GM23248 (cell line): ENCODE measurements at regions not wholly inside any gene's neighbourhood (a gene's known extent, or its start where the extent isn't known, plus 50 kb on each side); places are given as distances from the start of the nearest gene placed in this dataset.
A peak's percentile ranks its signal among the peaks of the same experiment; 100 is the strongest.

Experiments
- DNase-seq: peaks from one replicate; pipeline ENCODE4 v3.0.0-alpha.2; 2015
- H2AFZ ChIP-seq: fragments of 200-600 bp; sonication (generic); 2 replicates; pipeline ENCODE4 v1.6.1; 2016; ENCODE audit warnings: antibody characterized with exemption
- H3F3A ChIP-seq: fragments of 200-600 bp; sonication (generic); 2 replicates; pipeline ENCODE4 v1.6.1; 2016; ENCODE audit warnings: mild to moderate bottlenecking, antibody characterized with exemption, mixed run types; ENCODE audit not compliant: insufficient read depth
- H3K27ac ChIP-seq: fragments of 200-600 bp; sonication (generic); 2 replicates; pipeline ENCODE4 v1.5.1; 2016; ENCODE audit warnings: mild to moderate bottlenecking
- H3K27me3 ChIP-seq: fragments of 200-600 bp; sonication (generic); replicated peaks from 2 replicates; pipeline ENCODE4 v1.6.1; 2016; ENCODE audit warnings: mild to moderate bottlenecking; ENCODE audit not compliant: insufficient read depth
- H3K36me3 ChIP-seq: fragments of 200-600 bp; sonication (generic); 2 replicates; pipeline ENCODE4 v1.6.1; 2016; ENCODE audit warnings: low read depth, mild to moderate bottlenecking
- H3K4me1 ChIP-seq: fragments of 200-600 bp; sonication (generic); 2 replicates; pipeline ENCODE4 v1.6.1; 2016; ENCODE audit warnings: mild to moderate bottlenecking; ENCODE audit not compliant: insufficient read depth
- H3K4me2 ChIP-seq: fragments of 200-600 bp; sonication (generic); one replicate; pipeline ENCODE4 v1.6.1; 2016; ENCODE audit warnings: mild to moderate bottlenecking; ENCODE audit not compliant: unreplicated experiment
- H3K4me3 ChIP-seq: fragments of 200-600 bp; sonication (generic); 2 replicates; pipeline ENCODE4 v1.5.1; 2016; ENCODE audit warnings: mild to moderate bottlenecking
- H3K79me2 ChIP-seq: fragments of 200-600 bp; sonication (generic); 2 replicates; pipeline ENCODE4 v1.6.1; 2016; ENCODE audit warnings: mild to moderate bottlenecking; ENCODE audit not compliant: insufficient read depth
- H3K9ac ChIP-seq: fragments of 200-600 bp; sonication (generic); 2 replicates; pipeline ENCODE4 v1.6.1; 2016; ENCODE audit warnings: mild to moderate bottlenecking
- H3K9me2 ChIP-seq: fragments of 200-600 bp; sonication (generic); 2 replicates; pipeline ENCODE4 v1.6.1; 2016; ENCODE audit warnings: mixed run types, mild to moderate bottlenecking, moderate library complexity; ENCODE audit not compliant: insufficient read depth
- H3K9me3 ChIP-seq: fragments of 200-600 bp; sonication (generic); one replicate; pipeline ENCODE4 v1.6.1; 2017; ENCODE audit warnings: low read depth
- H4K20me1 ChIP-seq: fragments of 200-600 bp; sonication (generic); 2 replicates; pipeline ENCODE4 v1.6.0; 2016; ENCODE audit not compliant: insufficient read depth
- EZH2 ChIP-seq: fragments of 200-600 bp; sonication (generic); IDR thresholded peaks from 2 replicates; pipeline ENCODE4 v1.6.1; 2018; ENCODE audit warnings: antibody characterized with exemption, mild to moderate bottlenecking; ENCODE audit not compliant: insufficient read depth, poor library complexity, severe bottlenecking
- EZH2phosphoT487 ChIP-seq: fragments of 200-600 bp; sonication (generic); IDR thresholded peaks from 2 replicates; pipeline ENCODE4 v1.6.1; 2018; ENCODE audit warnings: antibody characterized with exemption, moderate library complexity, mild to moderate bottlenecking, low read depth; ENCODE audit not compliant: insufficient read depth
- whole genome bisulfite sequencing, 2 experiments: methylation state at CpG; one replicate each; pipeline ENCODE4 v1.1.6; 2015 to 2017; ENCODE audit warnings: low lambda C conversion rate in 2 of 2, low coverage in 1 of 2; ENCODE audit errors: missing lambda C conversion rate in 2 of 2; 5-methylcytosine and 5-hydroxymethylcytosine counted together
- in situ Hi-C: fragments of 300-500 bp; cut with MboI; formaldehyde crosslinking; loops from 2 replicates; pipeline ENCODE4 v1.15.0; 2020

DNA sequence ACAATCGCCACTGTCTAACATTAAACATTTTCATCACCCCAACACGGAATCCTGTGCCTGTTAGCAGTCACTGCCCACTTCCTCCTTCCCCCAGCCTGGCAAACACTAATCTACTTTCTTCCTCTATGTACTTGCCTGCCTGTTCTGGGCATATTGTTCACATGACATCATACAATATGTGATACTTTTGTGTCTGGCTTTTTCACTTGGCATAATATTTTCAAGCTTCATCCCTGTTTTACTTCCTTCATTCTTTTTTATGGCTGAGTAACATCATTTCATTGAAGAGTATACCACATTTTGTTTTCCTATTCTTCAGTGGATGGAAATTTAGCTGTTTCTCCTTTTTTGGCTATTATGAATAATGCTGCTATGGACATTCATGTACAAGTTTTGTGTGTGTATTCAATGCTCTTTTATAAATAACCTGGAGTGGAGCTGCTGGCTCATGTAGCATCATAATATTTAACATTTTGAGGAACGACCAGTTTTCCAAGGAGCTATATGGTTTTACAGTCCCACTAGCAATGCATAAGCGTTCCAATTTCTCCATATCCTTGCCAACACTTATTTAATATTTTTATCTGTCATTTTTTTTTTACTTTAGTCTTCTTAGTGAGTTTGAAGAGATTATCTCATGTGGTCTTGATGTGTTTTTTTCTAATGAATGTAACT is 360.1 kb downstream of the HDGFL1 start:
- WGBS, 2 experiments: 32 to 33% methylated on average over 4 of the region's 4 CpGs

DNA sequence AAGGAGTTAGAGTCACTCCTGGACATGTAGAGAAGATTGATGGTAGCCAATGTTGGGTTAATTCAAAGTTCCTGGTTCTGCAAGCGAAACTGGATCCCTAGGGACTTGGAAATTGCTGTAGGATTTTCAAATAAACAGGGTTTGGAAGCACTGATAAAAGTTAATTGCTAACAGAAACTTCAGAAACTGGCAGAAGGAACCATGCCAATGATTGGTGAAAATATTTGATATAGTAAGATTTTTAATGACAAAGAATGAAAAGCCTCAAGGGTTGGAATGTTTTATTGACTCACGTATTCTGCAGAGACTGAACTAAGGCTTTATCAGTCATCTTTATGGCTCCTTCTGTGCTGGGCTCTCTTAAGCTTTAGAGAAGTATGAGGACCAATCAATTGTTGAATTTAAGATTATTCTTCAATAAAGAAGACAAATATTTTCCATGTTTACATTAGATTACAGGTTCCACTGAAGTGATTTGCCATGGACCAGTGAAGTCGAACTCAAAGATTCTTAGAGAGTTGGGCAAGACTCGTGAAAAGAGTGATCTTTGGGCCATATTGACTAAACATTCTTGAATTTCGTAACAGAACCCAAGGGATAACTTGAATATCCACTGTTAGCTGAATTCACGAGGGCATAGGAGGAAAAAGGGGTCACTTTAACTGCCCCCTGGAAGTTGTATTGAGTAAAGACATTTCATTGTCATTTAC is 371.4 kb downstream of the HDGFL1 start:
- no peaks in the 10 kb centered on the region for H3K36me3 ChIP-seq
- no peak overlapping the region for H3K4me3 ChIP-seq
- 39 to 45% methylated on average over 6 of the region's 6 CpGs for WGBS, 2 experiments
- no peak overlapping the region for H3K9ac ChIP-seq
- TF ChIP-seq EZH2phosphoT487: no peak
- TF ChIP-seq EZH2: no peak
- no peaks in the 10 kb centered on the region for H3K79me2 ChIP-seq
- H3K9me3 ChIP-seq: no peaks in the 10 kb centered on the region
- in situ Hi-C loops: no loop called here
- H2AFZ ChIP-seq: no peak overlapping the region
- no peaks in the 10 kb centered on the region for H3K27me3 ChIP-seq
- no peak overlapping the region for H3K4me2 ChIP-seq
- peak; percentile 9 for DNase-seq
- H4K20me1 ChIP-seq: no peaks in the 10 kb centered on the region
- H3K9me2 ChIP-seq: peaks cover 5% of the 10 kb centered on the region; the same call in 1 of the 2 replicates
- peaks cover 3% of the 10 kb centered on the region; the same call in 1 of the 2 replicates for H3K4me1 ChIP-seq
- no peaks in the 10 kb centered on the region for H3F3A ChIP-seq
- H3K27ac ChIP-seq: no peak overlapping the region

More for the DNA sequence above, 360.1 kb downstream of the HDGFL1 start:
- Histone ChIP-seq H3K9ac (no peak overlapping the region), H3K4me2 (peak overlapping the region; percentile 43), H3K36me3 (no peaks in the 10 kb centered on the region), H3K4me3 (no peak overlapping the region), H3K27ac (no peak overlapping the region), H3K4me1 (peaks cover 19% of the 10 kb centered on the region), H4K20me1 (no peaks in the 10 kb centered on the region), H2AFZ (peak overlapping the region; percentile 69), H3F3A (peaks cover 10% of the 10 kb centered on the region; the same call in 1 of the 2 replicates), H3K9me3 (no peaks in the 10 kb centered on the region), H3K27me3 (no peaks in the 10 kb centered on the region), H3K79me2 (no peaks in the 10 kb centered on the region), H3K9me2 (no peaks in the 10 kb centered on the region)
- in situ Hi-C loops: no loop called here
- TF ChIP-seq EZH2phosphoT487 (no peak), EZH2 (no peak)
- peak; percentile 30 for DNase-seq

DNA sequence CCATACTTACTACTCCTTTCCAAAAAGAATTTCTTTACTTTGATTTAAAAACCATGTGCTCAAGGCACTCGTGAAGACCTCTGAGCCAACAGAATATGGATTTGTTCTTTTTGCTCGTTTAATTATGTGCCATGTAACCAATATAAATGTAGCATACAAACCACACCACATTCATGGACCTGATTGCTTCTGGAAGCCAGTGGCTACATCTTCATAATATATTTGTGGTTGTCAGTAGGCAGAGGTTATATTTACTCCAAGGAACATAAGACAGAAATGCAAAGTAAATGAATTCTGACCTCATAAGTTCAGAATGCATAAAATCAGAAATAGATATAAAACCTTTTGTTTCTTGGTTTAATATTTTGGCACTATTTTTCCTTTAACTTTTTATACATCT is 373.0 kb downstream of the HDGFL1 start:
- no peaks in the 10 kb centered on the region for H3F3A ChIP-seq
- no peaks in the 10 kb centered on the region for H3K27me3 ChIP-seq
- H3K9me3 ChIP-seq: no peaks in the 10 kb centered on the region
- H2AFZ ChIP-seq: no peak overlapping the region
- H3K9ac ChIP-seq: no peak overlapping the region
- WGBS, 2 experiments: 10 to 19% methylated on average over 2 of the region's 2 CpGs
- no peaks in the 10 kb centered on the region for H3K79me2 ChIP-seq
- no peak overlapping the region for H3K4me2 ChIP-seq
- no peak overlapping the region for H3K4me3 ChIP-seq
- no peaks in the 10 kb centered on the region for H4K20me1 ChIP-seq
- no peak overlapping the region for H3K27ac ChIP-seq
- no peaks in the 10 kb centered on the region for H3K36me3 ChIP-seq
- no peak for TF ChIP-seq EZH2
- TF ChIP-seq EZH2phosphoT487: no peak
- in situ Hi-C loops: no loop called here
- peaks cover 3% of the 10 kb centered on the region; the same call in 1 of the 2 replicates for H3K4me1 ChIP-seq
- DNase-seq: no peak
- peaks cover 5% of the 10 kb centered on the region; the same call in 1 of the 2 replicates for H3K9me2 ChIP-seq

DNA sequence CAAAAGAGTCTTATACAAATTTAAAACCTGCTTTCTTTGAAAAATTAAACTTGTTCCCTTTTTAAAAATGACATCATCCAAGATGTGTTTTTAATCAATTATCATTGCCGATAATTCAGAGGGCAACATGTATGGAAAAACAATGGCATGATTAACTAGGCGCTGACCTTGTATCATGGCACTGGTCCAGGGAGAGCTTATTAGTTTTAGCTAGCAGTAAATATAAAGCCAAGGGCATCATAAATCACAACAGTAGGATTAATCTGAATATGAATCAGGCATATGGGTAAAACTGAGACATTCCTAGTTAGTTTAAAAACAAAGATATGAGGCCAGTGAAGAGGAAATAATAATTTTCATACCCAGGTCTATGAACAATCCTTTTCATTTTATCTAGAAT is 374.0 kb downstream of the HDGFL1 start:
- H3K36me3 ChIP-seq: no peaks in the 10 kb centered on the region
- peaks cover 5% of the 10 kb centered on the region; the same call in 1 of the 2 replicates for H3K9me2 ChIP-seq
- no peak overlapping the region for H3K27ac ChIP-seq
- no peak overlapping the region for H3K4me3 ChIP-seq
- in situ Hi-C loops: no loop called here
- no peak overlapping the region for H3K9ac ChIP-seq
- WGBS, 2 experiments: 24 to 25% methylated on average over 2 of the region's 2 CpGs
- no peaks in the 10 kb centered on the region for H3K27me3 ChIP-seq
- TF ChIP-seq EZH2phosphoT487: no peak
- no peak for TF ChIP-seq EZH2
- no peaks in the 10 kb centered on the region for H3K79me2 ChIP-seq
- no peaks in the 10 kb centered on the region for H3F3A ChIP-seq
- no peak overlapping the region for H3K4me2 ChIP-seq
- H4K20me1 ChIP-seq: no peaks in the 10 kb centered on the region
- H2AFZ ChIP-seq: no peak overlapping the region
- H3K4me1 ChIP-seq: peaks cover 3% of the 10 kb centered on the region; the same call in 1 of the 2 replicates
- H3K9me3 ChIP-seq: no peaks in the 10 kb centered on the region
- DNase-seq: no peak
